ENCODE measurements at regions not wholly inside any gene's neighbourhood (a gene's known extent, or its start where the extent isn't known, plus 50 kb on each side); places are given as distances from the start of the nearest gene placed in this dataset.
"Not testable (repeated sequence)": the region's sequence is repeated elsewhere in the genome, so short reads cannot be mapped to it uniquely, and the experiment has no call there.

- not testable (repeated sequence) for TF ChIP-seq TAF1 (IDR thresholded peaks at IDR 0.05; ENCODE audit: borderline replicate concordance, low read depth, low read length); POLR2AphosphoS5 (IDR thresholded peaks at IDR 0.05; ENCODE audit: low read depth, low read length); POLR2A (IDR thresholded peaks at IDR 0.05; ENCODE audit: low read depth, low read length)
Observed at GRCh38 chr18:42381236-42381635, 426.2 kb downstream of the PIK3C3 start.

Measured in GM12892 (cell line).